ENCODE measurements at regions not wholly inside any gene's neighbourhood (a gene's known extent, or its start where the extent isn't known, plus 50 kb on each side); places are given as distances from the start of the nearest gene placed in this dataset.

GRCh38 chr7:25726170-25726780 lies 425.7 kb upstream of the NFE2L3 start:
- Histone ChIP-seq H3K79me2 (ENCODE audit: control insufficient read depth, insufficient read depth, low read length) (no peaks in the 10 kb centered on the region), H3K9me3 (ENCODE audit: control insufficient read depth, insufficient read depth, low read depth, low read length) (no peaks in the 10 kb centered on the region), H3K4me3 (replicated peaks in 1 of 4; ENCODE audit: control extremely low read depth in 1 of 4, insufficient read depth in 1 of 4, low read depth in 3 of 4, low read length in 4 of 4) (no peak overlapping the region), H3K4me2 (ENCODE audit: extremely low read depth, insufficient read depth, low read length) (no peak overlapping the region), H3K27me3 (ENCODE audit: control insufficient read depth, insufficient read depth, low read length) (no peaks in the 10 kb centered on the region), H3K4me1 (ENCODE audit: control insufficient read depth, extremely low read depth, insufficient read depth, low read length) (peaks cover 5% of the 10 kb centered on the region), H3K9ac (ENCODE audit: insufficient read depth, low read length) (no peak overlapping the region), H3K27ac (ENCODE audit: insufficient read depth, low read length) (no peak overlapping the region), H3K36me3 (ENCODE audit: control insufficient read depth, insufficient read depth, low read length) (no peaks in the 10 kb centered on the region), H2AFZ (ENCODE audit: low read length) (no peak overlapping the region), H4K20me1 (ENCODE audit: control insufficient read depth, extremely low read depth, insufficient read depth, low read length) (no peaks in the 10 kb centered on the region)
- TF ChIP-seq EZH2 (IDR thresholded peaks at IDR 0.05; ENCODE audit: low read length, missing control alignments) (no peak), CTCF (conservative IDR thresholded peaks at IDR 0.05 in 1 of 2, IDR thresholded peaks at IDR 0.05 in 1 of 2; ENCODE audit: low read depth in 1 of 2, low read length in 2 of 2) (no peak)
- DNase-seq (ENCODE audit: low read depth in 2 of 2): no peak

- H3K27me3 ChIP-seq (ENCODE audit: control insufficient read depth, insufficient read depth, low read length): no peaks in the 10 kb centered on the region
- H3K9me3 ChIP-seq (ENCODE audit: control insufficient read depth, insufficient read depth, low read depth, low read length): no peaks in the 10 kb centered on the region
- H3K79me2 ChIP-seq (ENCODE audit: control insufficient read depth, insufficient read depth, low read length): no peaks in the 10 kb centered on the region
- H3K27ac ChIP-seq (ENCODE audit: insufficient read depth, low read length): no peak overlapping the region
- H3K4me1 ChIP-seq (ENCODE audit: control insufficient read depth, extremely low read depth, insufficient read depth, low read length): peaks cover 5% of the 10 kb centered on the region
- H3K4me3 ChIP-seq (replicated peaks in 1 of 4; ENCODE audit: control extremely low read depth in 1 of 4, insufficient read depth in 1 of 4, low read depth in 3 of 4, low read length in 4 of 4): no peak overlapping the region
- TF ChIP-seq EZH2 (IDR thresholded peaks at IDR 0.05; ENCODE audit: low read length, missing control alignments): no peak
- no peak for TF ChIP-seq CTCF (conservative IDR thresholded peaks at IDR 0.05 in 1 of 2, IDR thresholded peaks at IDR 0.05 in 1 of 2; ENCODE audit: low read depth in 1 of 2, low read length in 2 of 2)
- no peaks in the 10 kb centered on the region for H4K20me1 ChIP-seq (ENCODE audit: control insufficient read depth, extremely low read depth, insufficient read depth, low read length)
- no peak for DNase-seq (ENCODE audit: low read depth in 2 of 2)
- H3K4me2 ChIP-seq (ENCODE audit: extremely low read depth, insufficient read depth, low read length): no peak overlapping the region
- no peak overlapping the region for H3K9ac ChIP-seq (ENCODE audit: insufficient read depth, low read length)
- H3K36me3 ChIP-seq (ENCODE audit: control insufficient read depth, insufficient read depth, low read length): no peaks in the 10 kb centered on the region
- peak overlapping the region; percentile 14 for H2AFZ ChIP-seq (ENCODE audit: low read length)
Observed at GRCh38 chr7:25726781-25727311, 425.2 kb upstream of the NFE2L3 start.

- Histone ChIP-seq H3K27ac (ENCODE audit: insufficient read depth, low read length) (no peak overlapping the region), H3K36me3 (ENCODE audit: control insufficient read depth, insufficient read depth, low read length) (no peaks in the 10 kb centered on the region), H4K20me1 (ENCODE audit: control insufficient read depth, extremely low read depth, insufficient read depth, low read length) (no peaks in the 10 kb centered on the region), H3K79me2 (ENCODE audit: control insufficient read depth, insufficient read depth, low read length) (no peaks in the 10 kb centered on the region), H2AFZ (ENCODE audit: low read length) (no peak overlapping the region), H3K9ac (ENCODE audit: insufficient read depth, low read length) (no peak overlapping the region), H3K9me3 (ENCODE audit: control insufficient read depth, insufficient read depth, low read depth, low read length) (no peaks in the 10 kb centered on the region), H3K27me3 (ENCODE audit: control insufficient read depth, insufficient read depth, low read length) (no peaks in the 10 kb centered on the region), H3K4me3 (replicated peaks in 1 of 4; ENCODE audit: control extremely low read depth in 1 of 4, insufficient read depth in 1 of 4, low read depth in 3 of 4, low read length in 4 of 4) (no peak overlapping the region), H3K4me1 (ENCODE audit: control insufficient read depth, extremely low read depth, insufficient read depth, low read length) (peaks cover 5% of the 10 kb centered on the region), H3K4me2 (ENCODE audit: extremely low read depth, insufficient read depth, low read length) (no peak overlapping the region)
- TF ChIP-seq EZH2 (IDR thresholded peaks at IDR 0.05; ENCODE audit: low read length, missing control alignments) (no peak), CTCF (conservative IDR thresholded peaks at IDR 0.05 in 1 of 2, IDR thresholded peaks at IDR 0.05 in 1 of 2; ENCODE audit: low read depth in 1 of 2, low read length in 2 of 2) (no peak)
- no peak for DNase-seq (ENCODE audit: low read depth in 2 of 2)
Observed at GRCh38 chr7:25727446-25727845, 424.6 kb upstream of the NFE2L3 start.
